ENCODE measurements at regions not wholly inside any gene's neighbourhood (a gene's known extent, or its start where the extent isn't known, plus 50 kb on each side); places are given as distances from the start of the nearest gene placed in this dataset.

- TF ChIP-seq POLR2A (IDR thresholded peaks at IDR 0.05; ENCODE audit: low read depth, low read length) (no peak), NFE2L2 (IDR thresholded peaks at IDR 0.05; ENCODE audit: low read depth, low read length) (no peak)
- TF ChIP-seq, protein P1, sequence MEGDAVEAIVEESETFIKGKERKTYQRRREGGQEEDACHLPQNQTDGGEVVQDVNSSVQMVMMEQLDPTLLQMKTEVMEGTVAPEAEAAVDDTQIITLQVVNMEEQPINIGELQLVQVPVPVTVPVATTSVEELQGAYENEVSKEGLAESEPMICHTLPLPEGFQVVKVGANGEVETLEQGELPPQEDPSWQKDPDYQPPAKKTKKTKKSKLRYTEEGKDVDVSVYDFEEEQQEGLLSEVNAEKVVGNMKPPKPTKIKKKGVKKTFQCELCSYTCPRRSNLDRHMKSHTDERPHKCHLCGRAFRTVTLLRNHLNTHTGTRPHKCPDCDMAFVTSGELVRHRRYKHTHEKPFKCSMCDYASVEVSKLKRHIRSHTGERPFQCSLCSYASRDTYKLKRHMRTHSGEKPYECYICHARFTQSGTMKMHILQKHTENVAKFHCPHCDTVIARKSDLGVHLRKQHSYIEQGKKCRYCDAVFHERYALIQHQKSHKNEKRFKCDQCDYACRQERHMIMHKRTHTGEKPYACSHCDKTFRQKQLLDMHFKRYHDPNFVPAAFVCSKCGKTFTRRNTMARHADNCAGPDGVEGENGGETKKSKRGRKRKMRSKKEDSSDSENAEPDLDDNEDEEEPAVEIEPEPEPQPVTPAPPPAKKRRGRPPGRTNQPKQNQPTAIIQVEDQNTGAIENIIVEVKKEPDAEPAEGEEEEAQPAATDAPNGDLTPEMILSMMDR (conservative IDR thresholded peaks at IDR 0.05; ENCODE audit: low read depth, low read length) = no peak
Observed at GRCh38 chr3:88979760-88980159, 127.7 kb upstream of the EPHA3 start.

Data from IMR-90 (cell line).